ENCODE measurements at regions not wholly inside any gene's neighbourhood (a gene's known extent, or its start where the extent isn't known, plus 50 kb on each side); places are given as distances from the start of the nearest gene placed in this dataset.

- no peak for TF ChIP-seq NBN (IDR thresholded peaks at IDR 0.05)
- no peak for TF ChIP-seq SREBF1 (IDR thresholded peaks at IDR 0.05; ENCODE audit: low read length)
- no peak for TF ChIP-seq EZH2 (IDR thresholded peaks at IDR 0.05; ENCODE audit: borderline replicate concordance, control insufficient read depth, low read depth, low read length)
- TF ChIP-seq FOXK2 (IDR thresholded peaks at IDR 0.05) = no peak
- TF ChIP-seq POLR2A (IDR thresholded peaks at IDR 0.05; ENCODE audit: low read depth, low read length) = no peak
- no peak for TF ChIP-seq RELA (IDR thresholded peaks at IDR 0.05; ENCODE audit: borderline replicate concordance, partially characterized antibody)
- TF ChIP-seq ZBTB40 (IDR thresholded peaks at IDR 0.05; ENCODE audit: borderline replicate concordance) = no peak
- TF ChIP-seq ZBED1 (IDR thresholded peaks at IDR 0.05; ENCODE audit: borderline replicate concordance) = no peak
- no peak for TF ChIP-seq SMC3 (IDR thresholded peaks at IDR 0.05; ENCODE audit: borderline replicate concordance, low read length)
- TF ChIP-seq FOS (IDR thresholded peaks at IDR 0.05; ENCODE audit: borderline replicate concordance, extremely low read depth, insufficient read length) = no peak
- TF ChIP-seq SREBF2 (IDR thresholded peaks at IDR 0.05; ENCODE audit: low read length) = no peak
- TF ChIP-seq NFXL1 (IDR thresholded peaks at IDR 0.05; ENCODE audit: borderline replicate concordance) = no peak
These were observed 1257.2 kb upstream of the EYS start for GRCh38 chr6:66964216-66964615.
